ENCODE measurements at regions not wholly inside any gene's neighbourhood (a gene's known extent, or its start where the extent isn't known, plus 50 kb on each side); places are given as distances from the start of the nearest gene placed in this dataset.
"Not testable (repeated sequence)": the region's sequence is repeated elsewhere in the genome, so short reads cannot be mapped to it uniquely, and the experiment has no call there.

DNA sequence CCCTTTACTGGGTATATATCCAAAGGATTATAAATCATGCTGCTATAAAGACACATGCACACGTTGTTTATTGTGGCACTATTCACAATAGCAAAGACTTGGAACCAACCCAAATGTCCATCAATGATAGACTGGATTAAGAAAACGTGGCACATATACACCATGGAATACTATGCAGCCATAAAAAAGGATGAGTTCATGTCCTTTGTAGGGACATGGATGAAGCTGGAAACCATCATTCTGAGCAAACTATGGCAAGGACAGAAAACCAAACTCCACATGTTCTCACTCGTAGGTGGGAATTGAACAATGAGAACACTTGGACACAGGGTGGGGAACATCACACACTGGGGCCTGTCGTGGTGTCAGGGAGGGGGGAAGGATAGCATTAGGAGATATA, 59.2 kb downstream of the CXorf49B start:
- CTCF ChIA-PET; DNase-seq (ENCODE audit: unreplicated experiment); H3K4me1 Mint-ChIP-seq (ENCODE audit: insufficient read depth, unreplicated experiment); intact Hi-C loops (cut with micrococcal nuclease); BruUV-seq (replicated peaks); H3K27ac Mint-ChIP-seq (ENCODE audit: low read depth, unreplicated experiment); POLR2A ChIA-PET; H3K36me3 Mint-ChIP-seq (ENCODE audit: insufficient read depth, unreplicated experiment); H3K4me3 Mint-ChIP-seq (ENCODE audit: unreplicated experiment); H3K9me3 Mint-ChIP-seq (ENCODE audit: unreplicated experiment): not testable (repeated sequence)
- peaks cover 53% of the 10 kb centered on the region for H3K27me3 Mint-ChIP-seq (ENCODE audit: insufficient read depth, unreplicated experiment)

DNA sequence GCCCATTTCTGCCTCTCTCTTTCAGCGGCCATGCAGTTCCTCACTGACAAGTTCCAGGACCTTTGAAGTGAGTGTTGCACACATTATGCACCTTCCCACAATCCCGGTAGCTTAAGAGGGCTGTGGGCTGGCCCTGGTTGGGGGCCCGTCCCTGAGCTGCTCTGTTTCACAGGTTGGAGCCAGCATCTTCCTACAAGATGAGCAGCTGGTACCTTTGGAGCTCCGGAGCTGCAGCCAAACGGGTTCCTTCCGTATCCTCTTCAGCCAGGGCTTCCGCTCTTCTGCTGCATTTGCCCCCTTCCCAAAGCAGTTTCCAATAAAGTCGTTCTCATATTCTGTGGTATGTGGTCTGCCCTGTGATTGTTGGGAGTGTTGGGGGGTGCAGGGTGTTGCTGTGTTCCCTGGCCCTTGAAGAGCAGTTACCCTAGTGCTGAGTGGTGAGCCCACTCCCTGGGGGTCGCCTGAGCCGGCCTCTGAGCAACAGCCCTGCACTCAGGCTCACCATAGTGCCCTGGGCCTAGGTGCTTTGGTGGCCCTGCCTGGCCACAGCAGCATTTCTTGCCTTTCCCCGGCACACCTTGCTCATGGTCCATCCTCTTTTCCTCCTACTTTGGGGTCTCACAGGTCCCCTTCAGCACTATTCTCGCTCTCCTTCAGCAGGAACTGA, 60.4 kb downstream of the CXorf49B start:
- no TSS peak for BruUV-seq (replicated peaks)
- Mint-ChIP-seq H3K4me3 (ENCODE audit: unreplicated experiment) (no peak overlapping the region), H3K4me1 (ENCODE audit: insufficient read depth, unreplicated experiment) (no peaks in the 10 kb centered on the region), H3K9me3 (ENCODE audit: unreplicated experiment) (no peaks in the 10 kb centered on the region), H3K27me3 (ENCODE audit: insufficient read depth, unreplicated experiment) (peaks cover 41% of the 10 kb centered on the region), H3K36me3 (ENCODE audit: insufficient read depth, unreplicated experiment) (no peaks in the 10 kb centered on the region), H3K27ac (ENCODE audit: low read depth, unreplicated experiment) (peak overlapping the region; percentile 3)
- intact Hi-C loops (cut with micrococcal nuclease), result no loop called here
- ChIA-PET POLR2A (no interaction called here), CTCF (no interaction called here)
- no peak for DNase-seq (ENCODE audit: unreplicated experiment)
- TF ChIP-seq, protein P1, sequence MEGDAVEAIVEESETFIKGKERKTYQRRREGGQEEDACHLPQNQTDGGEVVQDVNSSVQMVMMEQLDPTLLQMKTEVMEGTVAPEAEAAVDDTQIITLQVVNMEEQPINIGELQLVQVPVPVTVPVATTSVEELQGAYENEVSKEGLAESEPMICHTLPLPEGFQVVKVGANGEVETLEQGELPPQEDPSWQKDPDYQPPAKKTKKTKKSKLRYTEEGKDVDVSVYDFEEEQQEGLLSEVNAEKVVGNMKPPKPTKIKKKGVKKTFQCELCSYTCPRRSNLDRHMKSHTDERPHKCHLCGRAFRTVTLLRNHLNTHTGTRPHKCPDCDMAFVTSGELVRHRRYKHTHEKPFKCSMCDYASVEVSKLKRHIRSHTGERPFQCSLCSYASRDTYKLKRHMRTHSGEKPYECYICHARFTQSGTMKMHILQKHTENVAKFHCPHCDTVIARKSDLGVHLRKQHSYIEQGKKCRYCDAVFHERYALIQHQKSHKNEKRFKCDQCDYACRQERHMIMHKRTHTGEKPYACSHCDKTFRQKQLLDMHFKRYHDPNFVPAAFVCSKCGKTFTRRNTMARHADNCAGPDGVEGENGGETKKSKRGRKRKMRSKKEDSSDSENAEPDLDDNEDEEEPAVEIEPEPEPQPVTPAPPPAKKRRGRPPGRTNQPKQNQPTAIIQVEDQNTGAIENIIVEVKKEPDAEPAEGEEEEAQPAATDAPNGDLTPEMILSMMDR (IDR thresholded peaks at IDR 0.05; ENCODE audit: unreplicated experiment), result no peak

DNA sequence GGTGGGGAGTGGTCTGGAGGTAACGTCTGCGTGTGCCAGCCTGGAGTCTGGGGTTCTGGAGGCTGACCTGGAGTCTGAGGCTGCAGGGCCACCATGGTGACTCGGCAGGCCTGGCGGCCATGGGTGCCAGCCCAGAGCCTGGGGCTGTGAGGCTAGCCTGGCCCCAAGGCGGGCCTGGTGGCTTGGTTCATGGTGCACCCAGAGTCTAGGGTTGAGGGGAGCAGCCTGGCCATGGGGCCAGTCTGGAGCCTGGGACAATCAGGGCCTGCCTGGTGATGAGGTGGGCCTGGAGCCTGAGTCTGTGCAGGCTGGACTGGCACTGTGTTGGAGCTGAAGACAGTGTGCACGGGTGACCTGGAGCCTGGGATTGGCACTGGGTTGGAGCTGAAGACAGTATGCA, 64.9 kb downstream of the CXorf49B start:
- TF ChIP-seq, protein P1 (IDR thresholded peaks at IDR 0.05; ENCODE audit: unreplicated experiment), result no peak
- H3K27ac Mint-ChIP-seq (ENCODE audit: low read depth, unreplicated experiment), result no peak overlapping the region
- no TSS peak for BruUV-seq (replicated peaks)
- intact Hi-C loops (cut with micrococcal nuclease), result no loop called here
- CTCF ChIA-PET, result no interaction called here
- peaks cover 67% of the 10 kb centered on the region for H3K27me3 Mint-ChIP-seq (ENCODE audit: insufficient read depth, unreplicated experiment)
- POLR2A ChIA-PET, result no interaction called here
- no peak overlapping the region for H3K4me3 Mint-ChIP-seq (ENCODE audit: unreplicated experiment)
- H3K9me3 Mint-ChIP-seq (ENCODE audit: unreplicated experiment), result peaks cover 15% of the 10 kb centered on the region
- H3K36me3 Mint-ChIP-seq (ENCODE audit: insufficient read depth, unreplicated experiment), result no peaks in the 10 kb centered on the region
- DNase-seq (ENCODE audit: unreplicated experiment), result no peak
- no peaks in the 10 kb centered on the region for H3K4me1 Mint-ChIP-seq (ENCODE audit: insufficient read depth, unreplicated experiment)

DNA sequence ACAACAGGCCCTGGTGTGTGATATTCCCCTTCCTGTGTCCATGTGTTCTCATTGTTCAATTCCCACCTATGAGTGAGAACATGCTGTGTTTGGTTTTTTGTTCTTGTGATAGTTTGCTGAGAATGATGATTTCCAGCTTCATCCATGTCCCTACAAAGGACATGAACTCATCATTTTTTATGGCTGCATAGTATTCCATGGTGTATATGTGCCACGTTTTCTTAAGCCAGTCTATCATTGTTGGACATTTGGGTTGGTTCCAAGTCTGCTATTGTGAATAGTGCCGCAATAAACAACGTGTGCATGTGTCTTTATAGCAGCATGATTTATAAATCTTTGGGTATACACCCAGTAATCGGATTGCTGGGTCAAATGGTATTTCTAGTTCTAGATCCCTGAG, 72.6 kb upstream of the NHSL2 start:
- BruUV-seq (replicated peaks); CTCF ChIA-PET; H3K27ac Mint-ChIP-seq (ENCODE audit: low read depth, unreplicated experiment); POLR2A ChIA-PET; DNase-seq (ENCODE audit: unreplicated experiment); intact Hi-C loops (cut with micrococcal nuclease); H3K36me3 Mint-ChIP-seq (ENCODE audit: insufficient read depth, unreplicated experiment); H3K4me3 Mint-ChIP-seq (ENCODE audit: unreplicated experiment); H3K4me1 Mint-ChIP-seq (ENCODE audit: insufficient read depth, unreplicated experiment): not testable (repeated sequence)
- H3K27me3 Mint-ChIP-seq (ENCODE audit: insufficient read depth, unreplicated experiment), result peaks cover 49% of the 10 kb centered on the region
- peaks cover 16% of the 10 kb centered on the region for H3K9me3 Mint-ChIP-seq (ENCODE audit: unreplicated experiment)

DNA sequence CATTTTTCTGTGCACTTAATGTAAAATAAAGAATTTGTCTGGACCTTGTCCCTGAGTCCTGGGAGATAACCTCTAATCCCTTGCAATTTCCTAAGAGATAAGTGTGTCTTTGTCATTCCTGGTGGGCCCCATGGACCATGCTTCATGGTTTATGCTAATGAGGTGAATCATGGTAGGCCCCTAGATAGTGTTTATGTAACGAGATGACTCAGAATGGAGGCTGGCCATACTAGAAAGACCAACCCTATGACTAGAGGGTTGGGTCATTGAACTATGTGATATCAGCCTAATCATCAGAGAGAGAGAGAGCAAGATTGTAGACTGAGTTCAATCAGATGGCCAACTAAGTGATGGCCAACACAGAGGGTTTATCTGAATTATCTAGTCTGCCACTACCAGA, 64.2 kb upstream of the NHSL2 start:
- Mint-ChIP-seq H3K4me3 (ENCODE audit: unreplicated experiment) (no peak overlapping the region), H3K27me3 (ENCODE audit: insufficient read depth, unreplicated experiment) (peaks cover 51% of the 10 kb centered on the region), H3K36me3 (ENCODE audit: insufficient read depth, unreplicated experiment) (no peaks in the 10 kb centered on the region), H3K9me3 (ENCODE audit: unreplicated experiment) (peaks cover 7% of the 10 kb centered on the region), H3K4me1 (ENCODE audit: insufficient read depth, unreplicated experiment) (no peaks in the 10 kb centered on the region), H3K27ac (ENCODE audit: low read depth, unreplicated experiment) (no peak overlapping the region)
- TF ChIP-seq, protein P1 (IDR thresholded peaks at IDR 0.05; ENCODE audit: unreplicated experiment), result no peak
- no TSS peak for BruUV-seq (replicated peaks)
- peak; percentile 19 for DNase-seq (ENCODE audit: unreplicated experiment)
- ChIA-PET POLR2A (no interaction called here), CTCF (interaction anchor here (0.6 kb wide), 1 partner anchor 9 kb away, joined by 3 read pairs; no protein-coding TSS in a partner anchor)
- intact Hi-C loops (cut with micrococcal nuclease), result no loop called here

Measured in MCF 10A (cell line).